NCI-H446 (cell line): ENCODE measurements at regions not wholly inside any gene's neighbourhood (a gene's known extent, or its start where the extent isn't known, plus 50 kb on each side); places are given as distances from the start of the nearest gene placed in this dataset.

ENCODE experiments used
- DNase-seq, 2 experiments: peaks; one replicate each; lab custom pipeline; 2025; lab: John Stamatoyannopoulos, UW

DNA sequence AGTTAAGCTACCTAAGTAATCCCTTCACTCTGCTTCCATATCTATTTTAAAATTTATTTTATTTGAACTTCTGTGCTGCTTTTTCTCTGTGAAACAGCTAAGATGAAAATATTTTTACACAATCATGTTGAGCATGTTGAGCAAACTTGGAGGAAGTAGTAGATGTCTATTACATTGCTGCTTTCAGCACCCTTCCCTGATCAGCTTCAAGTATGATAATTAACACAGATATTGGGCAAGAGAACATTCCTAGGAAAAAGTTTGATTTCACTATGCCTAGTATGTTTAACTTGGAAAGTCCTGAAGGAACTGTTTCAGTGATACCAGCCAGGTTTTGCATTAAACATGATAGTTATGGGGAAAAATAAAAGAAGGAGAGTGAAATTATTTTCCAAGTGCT, 283.6 kb downstream of the ELAVL2 start:
- DNase-seq: no peak

DNA sequence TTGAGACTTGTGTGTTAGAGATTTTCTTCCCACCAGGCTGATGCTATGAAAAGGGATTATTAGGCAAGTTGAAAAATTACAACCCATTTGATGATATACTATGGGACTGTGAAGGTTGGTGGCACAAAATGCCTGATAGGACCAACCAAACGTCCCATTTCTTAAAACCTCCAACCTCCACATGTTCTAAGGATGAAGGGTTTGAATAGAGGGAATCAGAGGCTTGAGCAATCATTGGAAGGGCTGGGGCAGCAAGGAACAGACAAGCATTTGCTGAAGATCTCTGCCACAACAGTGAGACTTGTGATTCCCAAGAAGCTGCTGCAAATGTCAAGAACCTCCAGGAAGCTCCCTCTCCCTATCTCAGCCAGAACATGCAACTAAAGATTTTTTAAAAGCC, 283.1 kb downstream of the ELAVL2 start:
- no peak for DNase-seq

DNA sequence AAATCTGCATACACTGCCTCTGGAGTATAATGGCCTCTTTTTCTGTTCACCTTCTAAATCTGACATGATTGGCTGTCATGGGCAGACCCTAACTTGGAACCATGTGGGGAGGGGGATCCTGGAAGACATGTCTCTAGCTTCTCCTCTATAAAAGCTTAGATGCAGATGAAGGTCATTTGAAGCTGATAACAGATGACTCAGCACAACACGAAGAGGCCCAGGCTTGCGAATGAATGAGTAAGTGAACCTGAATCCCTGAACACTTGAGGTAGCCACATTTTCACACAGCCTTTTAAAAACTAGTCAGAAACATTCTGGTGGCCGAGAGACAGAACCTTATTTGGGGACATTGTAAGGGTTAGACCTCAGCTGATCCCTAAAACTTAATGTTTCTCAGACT, 282.6 kb downstream of the ELAVL2 start:
- DNase-seq: no peak

DNA sequence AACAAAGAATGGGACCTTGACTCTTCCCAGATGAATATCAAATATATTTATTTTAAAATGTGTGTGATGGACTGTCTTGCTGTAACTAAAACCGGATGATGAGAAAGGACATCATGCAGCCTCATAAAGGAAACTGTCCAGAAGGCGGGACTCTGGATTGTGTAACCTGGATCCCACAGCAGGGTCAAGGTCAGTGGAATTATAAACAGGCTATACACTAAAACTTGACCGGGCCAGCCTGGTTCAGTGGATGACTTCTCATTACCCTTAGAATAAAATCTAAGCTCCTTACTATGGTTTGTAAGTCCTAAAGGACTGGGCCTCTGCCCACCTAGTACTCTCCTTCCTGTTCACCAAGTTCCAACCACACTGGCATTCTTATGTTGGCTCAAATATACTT, 280.3 kb downstream of the ELAVL2 start:
- no peak for DNase-seq

DNA sequence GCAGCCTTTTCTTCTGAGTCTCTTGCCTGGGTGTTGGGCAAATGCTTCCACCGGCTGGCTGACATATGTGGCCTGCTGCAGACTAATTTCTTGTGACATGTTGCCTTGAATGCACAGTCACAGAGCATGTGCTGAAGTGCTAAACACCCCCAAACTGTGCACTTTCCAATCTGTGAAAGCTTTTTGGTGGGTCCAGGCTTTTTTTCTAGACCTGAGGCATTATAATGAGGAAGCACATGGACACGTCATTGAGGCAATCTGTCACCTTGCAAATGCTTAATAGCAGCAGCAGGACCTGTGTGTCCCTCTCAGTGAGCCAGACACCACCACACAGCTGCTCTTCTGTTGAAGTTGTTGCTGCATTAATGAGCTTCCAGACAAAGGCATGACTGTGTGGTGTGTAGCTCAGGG, 274.7 kb downstream of the ELAVL2 start:
- DNase-seq: no peak

DNA sequence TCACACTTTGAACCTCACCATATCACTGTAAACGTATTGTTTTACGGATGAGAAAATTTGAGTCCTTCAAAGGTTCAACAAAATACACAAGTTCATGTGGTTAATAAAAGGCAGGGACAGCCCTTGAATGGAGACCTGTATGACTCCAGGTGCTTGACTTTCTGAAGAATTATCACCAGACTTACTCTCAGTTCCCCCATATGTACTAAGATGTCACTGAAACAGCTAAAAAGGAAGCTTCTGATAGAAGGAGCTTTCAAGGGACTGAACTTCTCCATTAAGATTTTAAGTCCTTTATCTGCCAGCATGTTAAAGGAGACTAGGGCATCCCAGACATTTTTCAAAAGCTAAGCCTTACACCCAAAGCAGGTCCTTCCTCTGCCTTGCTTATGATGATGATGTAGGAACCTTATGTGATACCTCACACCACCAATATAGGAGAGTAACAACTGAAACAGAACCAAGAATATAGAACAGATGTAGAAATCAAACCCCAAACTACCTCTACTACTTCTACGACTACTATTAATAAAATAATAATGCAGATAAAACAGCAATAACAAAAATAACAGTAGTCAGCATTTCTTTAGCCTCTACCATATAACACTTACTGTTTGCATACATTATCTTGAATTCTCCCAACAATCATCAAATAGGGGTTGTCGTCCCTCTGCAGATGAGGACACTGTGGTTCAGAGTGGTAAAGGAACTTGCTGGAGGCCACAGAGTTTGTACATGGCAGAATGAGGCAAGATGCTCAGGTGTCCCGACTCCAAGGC, 273.9 kb downstream of the ELAVL2 start:
- DNase-seq: no peak

DNA sequence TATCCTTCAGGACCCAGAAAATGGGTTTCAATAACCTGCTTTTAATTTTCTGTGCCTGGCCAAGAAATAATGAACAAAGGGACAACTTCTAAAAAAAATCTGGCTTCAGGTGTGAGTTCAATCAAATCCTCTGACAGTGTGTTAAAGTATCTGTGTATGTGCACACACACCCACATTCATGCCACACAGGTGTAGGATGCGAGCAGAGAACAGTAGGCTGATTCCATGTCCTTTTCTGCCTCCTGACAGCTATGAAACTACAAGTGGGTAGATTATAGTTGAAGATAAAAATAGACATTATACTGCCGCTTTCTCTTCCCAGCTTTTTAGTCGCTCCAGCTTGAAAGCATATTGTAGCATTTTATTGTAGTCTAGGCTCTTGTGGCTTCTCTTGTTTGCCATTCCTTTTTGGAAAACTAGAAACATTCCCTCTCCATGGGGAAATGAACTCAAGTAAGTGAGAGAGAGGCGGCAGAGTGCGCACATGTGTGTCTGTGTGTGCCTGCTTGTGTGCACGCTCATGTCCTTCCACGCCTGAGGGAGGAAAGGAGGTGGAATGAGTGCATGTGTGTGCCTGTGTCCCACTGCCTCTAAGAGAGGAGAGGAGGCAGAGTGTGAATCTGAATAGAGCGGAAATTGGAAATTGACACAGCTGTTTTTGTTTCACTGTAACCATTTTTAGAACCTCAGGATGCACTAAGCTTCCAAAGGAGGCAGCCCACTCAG, 273.0 kb downstream of the ELAVL2 start:
- no peak for DNase-seq

DNA sequence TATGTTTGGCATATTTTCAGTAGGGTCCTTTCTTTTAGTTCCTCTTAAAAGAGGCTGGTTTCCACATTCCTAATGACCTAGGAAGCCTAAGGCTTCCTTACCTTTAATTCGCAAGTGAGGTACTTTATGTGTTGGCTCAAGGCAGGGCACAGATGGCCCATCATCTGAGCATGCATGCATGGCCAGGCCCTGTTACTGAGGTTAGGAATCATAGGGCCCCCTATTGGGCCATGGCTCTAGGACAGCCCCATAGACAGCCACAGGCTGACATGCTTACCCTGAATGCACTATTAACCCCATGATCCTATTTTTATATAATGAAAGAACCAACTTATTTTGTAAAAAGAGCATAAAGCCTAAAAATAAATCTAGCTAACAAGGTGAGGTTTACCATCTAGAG, 271.4 kb downstream of the ELAVL2 start:
- peak in 1 of 2 experiments; percentile 70 for DNase-seq

DNA sequence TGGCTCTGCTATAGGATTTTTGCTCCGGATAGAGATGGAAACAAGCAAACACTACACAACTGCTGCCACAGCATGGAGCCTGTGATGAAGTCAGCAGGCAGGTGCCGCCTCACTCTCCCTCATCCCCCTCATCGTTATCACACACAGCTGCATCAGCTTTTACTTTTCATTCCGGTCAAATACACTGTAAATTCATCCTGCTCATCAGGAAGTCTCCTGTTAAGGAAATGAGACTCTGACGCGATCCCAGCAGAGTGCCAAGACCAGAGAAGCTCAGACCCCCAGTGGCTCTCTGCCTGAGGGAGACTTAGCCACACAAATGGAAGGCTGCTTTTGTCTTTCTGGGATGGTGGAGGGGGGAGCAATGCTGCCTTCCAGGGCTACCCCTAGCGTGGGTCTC, 270.2 kb downstream of the ELAVL2 start:
- DNase-seq: peak in 1 of 2 experiments; percentile 38

DNA sequence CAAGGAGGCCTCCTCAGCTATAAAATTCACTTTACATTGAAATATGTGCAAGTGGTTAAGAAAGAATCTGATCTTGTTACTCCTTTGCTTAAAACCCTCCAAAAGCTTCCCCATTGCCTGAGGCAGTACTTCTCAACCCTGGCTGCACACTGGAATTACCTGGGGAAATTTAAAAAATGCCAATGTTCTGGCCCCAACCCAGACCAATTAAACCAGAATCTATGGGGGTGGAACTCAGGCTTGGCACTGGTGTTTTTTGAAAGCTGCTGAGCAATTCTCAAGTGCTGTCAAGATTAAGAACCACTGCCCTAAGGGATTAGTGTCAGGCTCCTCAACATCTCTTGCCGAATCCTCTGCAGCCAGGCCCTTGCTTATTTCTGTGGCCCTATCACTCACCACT, 269.6 kb downstream of the ELAVL2 start:
- DNase-seq: peak in 1 of 2 experiments; percentile 13

DNA sequence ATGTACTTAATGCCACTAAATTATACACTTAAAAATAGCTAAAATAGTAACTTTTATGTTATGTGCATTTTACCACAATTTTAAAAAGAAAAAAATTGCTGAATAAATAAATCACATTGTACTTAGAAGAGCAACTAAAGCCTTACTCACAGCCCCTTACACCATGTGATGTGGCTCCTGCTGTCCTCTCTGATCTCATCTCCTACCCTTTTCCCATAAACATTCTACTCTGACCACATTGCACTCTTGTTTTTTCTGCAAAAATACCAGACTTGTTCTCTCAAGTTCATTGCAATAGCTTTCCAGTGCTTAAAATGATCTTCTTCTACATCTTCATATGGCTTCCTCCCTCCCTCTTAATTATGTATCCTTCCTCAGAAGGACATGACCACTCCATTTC, 268.4 kb downstream of the ELAVL2 start:
- no peak for DNase-seq

DNA sequence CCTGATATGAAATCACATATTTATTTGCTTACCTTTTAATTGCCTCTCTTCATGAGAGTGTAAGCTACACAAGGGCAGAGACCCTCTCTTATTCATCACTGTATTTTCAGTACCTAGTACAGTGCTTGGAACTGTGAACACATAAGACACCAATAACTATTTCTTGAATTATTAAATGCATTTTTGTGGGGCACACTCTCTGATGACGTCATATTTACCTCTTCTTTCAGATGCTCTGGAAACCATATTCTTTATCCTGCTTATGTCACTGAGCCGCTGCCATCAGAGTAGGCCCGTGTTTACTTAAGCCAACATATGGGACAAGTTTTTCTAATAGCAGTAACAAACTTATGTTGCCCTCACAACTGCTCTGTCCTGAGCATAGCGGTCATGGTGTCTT, 266.5 kb downstream of the ELAVL2 start:
- DNase-seq: no peak

DNA sequence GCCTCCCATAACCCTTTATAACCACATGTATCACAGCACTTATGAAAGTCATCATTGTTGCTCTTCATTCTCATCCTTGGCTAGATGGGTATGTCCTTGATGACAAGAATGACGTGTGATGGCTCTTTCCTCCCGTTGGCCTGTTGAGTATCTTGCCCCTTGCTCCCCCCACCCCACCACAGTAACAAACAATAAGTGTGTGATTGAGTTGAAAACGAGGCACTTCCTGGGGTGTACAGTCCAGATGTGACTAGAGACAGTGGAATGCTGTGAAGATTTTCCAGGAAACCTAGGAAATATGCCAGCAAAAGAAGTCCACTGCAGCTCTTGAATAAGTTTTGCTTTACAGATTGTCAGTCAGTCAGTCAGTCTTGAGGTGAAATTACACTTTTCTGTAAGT, 262.5 kb downstream of the ELAVL2 start:
- DNase-seq: no peak

DNA sequence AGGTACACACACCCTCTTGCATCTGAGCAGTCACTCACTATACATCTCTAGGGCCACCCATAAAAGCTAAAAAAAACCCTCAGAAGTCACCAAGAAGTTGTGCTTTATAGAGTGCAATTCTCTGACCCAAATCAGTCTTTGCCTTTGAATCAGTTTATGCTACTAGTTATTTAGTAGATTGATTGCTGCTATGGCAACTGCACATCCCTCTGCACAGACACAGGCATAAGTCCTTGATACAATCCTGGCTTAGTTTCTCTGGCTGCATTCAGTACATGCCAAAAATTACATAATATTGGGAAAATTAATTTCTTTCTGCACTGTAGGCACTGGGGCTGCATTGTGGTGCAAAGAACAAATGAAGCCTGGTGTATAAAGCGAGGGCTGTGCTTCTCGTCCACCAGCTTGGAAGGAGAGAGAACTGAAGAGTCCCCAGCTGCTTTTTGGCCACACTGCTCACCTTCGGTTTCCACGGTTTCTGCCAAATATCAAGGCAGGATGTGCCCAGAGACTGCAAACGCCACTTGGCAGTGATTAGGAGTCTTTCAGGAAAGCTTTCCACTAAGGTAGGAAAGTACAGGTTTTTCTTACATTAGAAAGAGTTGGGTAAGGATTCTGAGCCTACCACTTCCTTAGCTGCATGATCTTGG, 258.4 kb downstream of the ELAVL2 start:
- DNase-seq: peak; percentile 32 to 58

DNA sequence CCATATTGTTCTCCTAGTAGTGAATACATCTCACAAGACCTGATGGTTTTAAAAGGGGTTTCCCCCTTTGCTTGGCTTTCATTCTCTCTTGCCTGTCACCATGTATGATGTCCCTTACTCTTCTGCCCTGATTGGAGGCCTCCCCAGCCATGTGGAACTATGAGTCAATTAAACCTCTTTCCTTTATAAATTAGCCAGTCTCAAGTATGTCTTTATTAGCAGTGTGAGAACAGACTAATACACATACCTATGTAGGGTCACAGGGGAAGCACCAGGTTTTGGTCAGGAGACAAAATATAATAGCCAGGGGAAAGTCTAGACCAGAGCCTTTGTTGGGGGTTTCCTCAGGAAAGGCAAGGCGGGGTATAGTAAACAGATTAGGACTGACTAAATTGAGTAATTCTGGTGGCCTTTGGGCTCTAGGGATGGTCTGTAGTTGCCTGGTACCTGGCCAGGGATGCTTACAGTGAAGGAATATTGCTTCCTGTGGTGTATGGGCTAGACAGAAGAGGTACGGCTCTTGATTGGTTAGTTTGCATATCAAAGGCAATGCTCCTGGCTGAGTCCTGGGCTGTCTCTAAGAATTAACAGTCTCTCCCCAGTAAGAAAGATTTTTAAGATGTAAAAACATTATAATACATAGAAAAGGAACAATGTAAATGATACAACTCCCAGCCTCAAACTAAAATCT, 254.5 kb downstream of the ELAVL2 start:
- DNase-seq: no peak

DNA sequence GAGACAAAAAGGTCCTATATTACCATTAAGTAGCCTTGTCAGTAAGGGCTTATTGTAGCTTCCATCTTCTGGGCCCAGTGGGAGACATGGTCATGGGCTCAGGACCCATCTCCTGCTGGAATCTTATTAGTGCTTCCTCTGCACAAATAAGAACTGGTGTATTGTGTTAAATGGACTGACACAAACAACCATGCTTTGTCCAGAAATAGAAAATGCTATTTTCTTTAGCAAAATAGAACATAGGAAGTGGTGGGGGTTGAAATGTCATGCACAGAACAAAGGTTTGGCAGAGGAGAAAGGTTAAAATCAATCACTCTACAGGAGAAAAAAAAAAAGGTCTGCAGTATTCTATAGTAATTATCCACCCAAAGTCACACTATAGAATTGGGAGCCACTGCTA, 252.2 kb downstream of the ELAVL2 start:
- DNase-seq: no peak

DNA sequence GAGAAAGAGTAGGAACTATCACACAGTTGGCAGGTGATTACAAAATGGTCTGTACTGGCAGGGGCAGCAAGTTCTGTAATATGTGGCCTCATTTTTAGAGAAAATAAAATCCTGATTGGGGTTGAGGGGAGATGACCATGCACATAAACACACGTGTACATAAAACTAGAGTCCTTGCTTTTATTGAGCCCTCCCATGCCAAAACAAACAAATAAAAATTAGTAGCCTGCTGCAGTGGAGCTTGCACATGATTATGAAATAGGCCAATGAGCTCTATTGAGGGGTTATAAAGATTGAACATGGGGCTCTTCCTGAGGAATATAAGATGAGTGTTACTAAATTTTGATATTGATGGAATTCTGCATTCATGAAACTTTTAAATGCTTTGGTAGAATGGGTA, 248.4 kb downstream of the ELAVL2 start:
- no peak for DNase-seq

DNA sequence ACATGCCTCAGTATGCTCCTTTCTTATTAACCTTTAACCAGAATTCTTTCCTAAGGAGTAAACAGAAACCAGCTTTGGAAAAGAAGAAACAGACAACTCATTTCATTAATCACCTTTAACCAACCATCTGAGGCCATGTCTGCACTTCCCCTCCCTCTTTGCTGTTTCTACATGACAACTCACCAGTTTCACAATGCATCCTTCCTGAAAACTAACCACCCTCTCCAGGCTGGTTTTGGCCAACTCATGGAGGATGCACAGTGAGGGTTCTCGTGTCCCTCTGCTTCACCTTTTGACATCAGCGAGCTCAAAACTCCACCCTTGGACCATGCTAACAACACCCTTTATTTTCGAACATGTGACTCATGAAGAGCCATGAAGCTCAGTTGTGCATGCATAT, 244.1 kb downstream of the ELAVL2 start:
- no peak for DNase-seq

DNA sequence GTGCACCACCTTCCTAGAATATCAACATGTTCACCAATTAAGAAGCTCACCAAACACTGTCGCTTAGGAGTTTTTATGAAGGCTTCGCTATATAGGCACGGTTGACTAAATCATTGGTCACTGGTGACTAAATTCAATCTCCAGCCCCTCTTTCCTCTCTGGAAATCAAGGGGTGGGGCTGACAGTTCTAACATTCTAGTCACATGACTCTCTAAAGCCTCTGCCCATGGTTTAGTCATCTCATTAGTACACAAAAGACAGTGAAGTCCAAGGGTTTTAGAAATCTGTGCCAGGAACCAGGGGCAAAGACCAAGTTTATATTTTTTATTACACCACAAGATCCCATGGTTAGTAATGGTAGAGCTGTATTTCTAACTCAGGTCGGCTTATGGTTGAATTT, 243.2 kb downstream of the ELAVL2 start:
- DNase-seq: no peak

DNA sequence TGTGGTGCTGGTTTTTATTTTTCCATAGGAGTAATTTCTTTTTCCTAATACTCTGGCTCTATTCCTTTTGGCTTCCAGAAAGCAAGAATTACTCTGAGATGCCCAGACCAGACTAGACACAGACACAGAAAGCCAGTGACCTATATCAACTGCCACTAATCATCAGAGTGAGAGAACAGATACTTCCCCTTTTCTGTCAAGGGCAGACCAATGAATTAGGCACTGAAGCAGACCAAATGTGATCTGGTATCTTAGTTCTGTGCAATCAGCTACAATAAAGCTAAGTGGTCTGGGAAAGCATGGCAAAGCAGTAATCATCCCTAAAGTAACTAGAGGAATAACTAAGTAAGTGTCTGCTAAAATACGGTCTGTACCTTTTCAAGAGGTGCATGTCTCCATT, 239.1 kb downstream of the ELAVL2 start:
- no peak for DNase-seq

DNA sequence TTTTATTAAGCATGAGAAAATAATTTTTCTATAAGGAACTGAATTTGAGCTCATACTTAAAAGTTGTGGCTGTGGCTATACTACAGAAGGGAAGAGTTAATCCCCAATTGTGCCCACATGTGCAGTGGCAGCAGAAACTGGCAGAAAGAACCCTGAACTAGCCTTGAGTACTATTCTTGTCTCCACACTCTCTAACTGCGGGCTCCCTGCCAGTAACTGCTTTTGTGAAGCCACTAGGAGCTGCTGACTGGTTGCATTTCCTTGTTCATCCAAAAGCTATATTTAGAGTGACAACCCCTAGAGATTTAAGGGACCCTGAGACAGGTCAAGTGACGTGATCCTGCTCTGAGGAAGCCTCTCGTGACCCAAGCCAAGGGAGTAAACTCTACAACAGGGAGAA, 238.6 kb downstream of the ELAVL2 start:
- DNase-seq: peak; percentile 26 to 82

DNA sequence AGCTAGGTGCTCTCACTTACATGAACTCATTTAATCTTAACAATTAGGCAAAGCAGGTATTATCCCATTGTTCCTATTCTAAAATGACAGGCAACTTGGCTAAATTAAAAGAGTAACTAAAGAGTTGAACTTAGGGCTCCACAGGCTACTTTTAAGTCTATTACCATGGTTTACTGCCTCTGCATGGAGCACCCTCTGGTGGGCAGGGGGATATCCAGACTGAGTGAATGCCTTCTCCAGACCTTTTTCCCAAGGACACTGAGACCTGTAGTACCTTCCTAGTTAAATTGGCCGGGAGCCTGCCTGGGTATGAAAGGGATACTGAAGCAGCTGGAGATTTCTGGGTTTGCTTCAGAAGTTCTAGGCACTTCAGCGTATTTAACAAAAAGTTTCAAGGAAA, 238.1 kb downstream of the ELAVL2 start:
- DNase-seq: peak in 1 of 2 experiments; percentile 14
